Ascending aorta (tissue), 2 donors: ENCODE measurements at regions not wholly inside any gene's neighbourhood (a gene's known extent, or its start where the extent isn't known, plus 50 kb on each side); places are given as distances from the start of the nearest gene placed in this dataset.

ENCODE experiments used
- DNase-seq, 2 donors: peaks; one replicate each; pipeline ENCODE4 v3.0.0-alpha.2; 2019; ENCODE audit warnings: low spot score in 2 of 2
- H3K27ac ChIP-seq, 2 donors: fragments of 200-600 bp; sonication (generic); one replicate each; pipeline ENCODE4 v1.5.1; 2016 to 2017; ENCODE audit warnings: mild to moderate bottlenecking in 1 of 2
- H3K27me3 ChIP-seq: fragments of 200-600 bp; sonication (generic); one replicate; pipeline ENCODE4 v1.5.1; 2017
- H3K36me3 ChIP-seq, 2 donors: fragments of 200-600 bp; sonication (generic); one replicate each; pipeline ENCODE4 v1.5.1; 2016
- H3K4me1 ChIP-seq, 2 donors: fragments of 200-600 bp; sonication (generic); one replicate each; pipeline ENCODE4 v1.5.1; 2016 to 2017; ENCODE audit warnings: mild to moderate bottlenecking in 1 of 2
- H3K4me3 ChIP-seq, 2 donors: fragments of 200-600 bp; sonication (generic); one replicate each; pipeline ENCODE4 v1.5.1; 2016 to 2017; ENCODE audit warnings: mild to moderate bottlenecking in 1 of 2
- H3K9me3 ChIP-seq, 2 donors: fragments of 200-600 bp; sonication (generic); one replicate each; pipeline ENCODE4 v1.5.1; 2016
- intact Hi-C: fragments of 100-400 bp; cut with DNase I; formaldehyde crosslinking; loops from one replicate; pipeline ENCODE4 v1.15.1; 2023
- TF ChIP-seq, protein P1 (sequence below), 3 experiments: fragments of 200-600 bp in 2 of 3; fragments of 450-650 bp in 1 of 3; sonication (generic) in 2 of 3; IDR thresholded peaks; one replicate each; pipeline ENCODE4 v1.5.1; 2016 to 2019; ENCODE audit warnings: antibody characterized with exemption in 3 of 3, mild to moderate bottlenecking in 1 of 3, moderate library complexity in 1 of 3

DNA sequence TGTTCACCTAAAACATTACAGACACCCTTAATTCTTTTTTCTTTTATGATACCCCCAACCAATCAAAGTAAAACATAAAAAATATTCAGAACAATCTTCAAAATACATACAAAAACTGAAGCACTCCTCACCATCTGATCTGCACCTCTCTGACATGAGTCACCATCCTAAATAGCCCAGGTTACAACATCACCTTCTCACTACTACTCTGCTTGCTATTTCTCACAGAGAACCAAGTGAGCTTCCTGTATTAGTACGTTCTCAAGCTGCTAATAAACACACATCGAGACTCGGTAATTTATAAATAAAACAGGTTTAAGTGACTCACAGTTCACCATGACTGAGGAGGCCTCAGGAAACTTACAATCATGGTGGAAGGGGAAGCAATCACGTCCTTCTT, 183.5 kb downstream of the CBLN2 start:
- H3K36me3 ChIP-seq: no peaks in the 10 kb centered on the region
- intact Hi-C loops: no loop called here

DNA sequence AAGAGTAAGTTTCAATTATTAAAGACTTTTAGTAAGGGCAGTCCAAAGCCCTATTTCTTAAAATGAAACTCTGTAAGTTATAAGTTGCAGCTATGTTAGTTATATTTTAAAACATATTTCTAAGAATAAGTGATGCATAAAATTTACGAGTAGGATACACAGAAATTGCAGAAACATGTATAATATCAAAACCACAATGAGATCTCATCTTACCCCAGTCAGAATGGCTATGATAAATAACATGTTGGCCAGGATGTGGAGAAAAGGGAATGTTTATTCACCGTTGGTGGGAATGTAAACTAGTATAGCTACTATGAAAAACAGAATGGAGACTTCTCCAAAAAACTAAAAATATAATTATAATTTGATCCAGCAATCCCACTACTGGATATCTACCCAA, 201.2 kb downstream of the CBLN2 start:
- Histone ChIP-seq H3K36me3 (no peaks in the 10 kb centered on the region), H3K4me3 (no peak overlapping the region), H3K9me3 (no peaks in the 10 kb centered on the region), H3K4me1 (no peaks in the 10 kb centered on the region), H3K27ac (no peak overlapping the region), H3K27me3 (no peaks in the 10 kb centered on the region)
- TF ChIP-seq, protein P1, sequence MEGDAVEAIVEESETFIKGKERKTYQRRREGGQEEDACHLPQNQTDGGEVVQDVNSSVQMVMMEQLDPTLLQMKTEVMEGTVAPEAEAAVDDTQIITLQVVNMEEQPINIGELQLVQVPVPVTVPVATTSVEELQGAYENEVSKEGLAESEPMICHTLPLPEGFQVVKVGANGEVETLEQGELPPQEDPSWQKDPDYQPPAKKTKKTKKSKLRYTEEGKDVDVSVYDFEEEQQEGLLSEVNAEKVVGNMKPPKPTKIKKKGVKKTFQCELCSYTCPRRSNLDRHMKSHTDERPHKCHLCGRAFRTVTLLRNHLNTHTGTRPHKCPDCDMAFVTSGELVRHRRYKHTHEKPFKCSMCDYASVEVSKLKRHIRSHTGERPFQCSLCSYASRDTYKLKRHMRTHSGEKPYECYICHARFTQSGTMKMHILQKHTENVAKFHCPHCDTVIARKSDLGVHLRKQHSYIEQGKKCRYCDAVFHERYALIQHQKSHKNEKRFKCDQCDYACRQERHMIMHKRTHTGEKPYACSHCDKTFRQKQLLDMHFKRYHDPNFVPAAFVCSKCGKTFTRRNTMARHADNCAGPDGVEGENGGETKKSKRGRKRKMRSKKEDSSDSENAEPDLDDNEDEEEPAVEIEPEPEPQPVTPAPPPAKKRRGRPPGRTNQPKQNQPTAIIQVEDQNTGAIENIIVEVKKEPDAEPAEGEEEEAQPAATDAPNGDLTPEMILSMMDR (IDR thresholded peaks at IDR 0.05): no peak
- DNase-seq: no peak
- intact Hi-C loops: no loop called here

More for the DNA sequence above, 183.5 kb downstream of the CBLN2 start:
- no peak overlapping the region for H3K4me3 ChIP-seq
- DNase-seq: no peak
- no peak overlapping the region for H3K27ac ChIP-seq
- no peaks in the 10 kb centered on the region for H3K4me1 ChIP-seq
- TF ChIP-seq, protein P1 (IDR thresholded peaks at IDR 0.05): no peak
- H3K9me3 ChIP-seq: no peaks in the 10 kb centered on the region
- no peaks in the 10 kb centered on the region for H3K27me3 ChIP-seq

DNA sequence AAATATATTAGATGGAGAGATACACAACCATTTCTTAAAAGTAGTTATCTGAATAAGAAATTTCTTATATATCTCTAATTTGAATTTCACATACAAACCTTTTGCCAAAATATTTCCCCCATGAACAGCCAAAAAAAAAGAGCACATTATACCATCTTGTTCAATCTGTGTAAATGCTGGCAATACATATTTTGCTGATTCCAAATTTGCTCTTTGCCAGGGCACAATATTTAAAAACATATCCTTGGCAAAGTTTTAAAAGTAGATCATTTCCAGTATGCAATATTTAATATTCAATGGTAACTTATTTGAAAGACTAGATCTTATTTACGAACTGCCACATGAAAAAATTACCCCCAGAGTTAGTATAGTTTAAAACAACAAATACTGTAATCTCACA, 204.2 kb downstream of the CBLN2 start:
- no peak overlapping the region for H3K27ac ChIP-seq
- H3K4me3 ChIP-seq: no peak overlapping the region
- no peaks in the 10 kb centered on the region for H3K27me3 ChIP-seq
- no peaks in the 10 kb centered on the region for H3K36me3 ChIP-seq
- intact Hi-C loops: no loop called here
- H3K9me3 ChIP-seq: no peaks in the 10 kb centered on the region
- no peak for DNase-seq
- no peaks in the 10 kb centered on the region for H3K4me1 ChIP-seq
- TF ChIP-seq, protein P1 (IDR thresholded peaks at IDR 0.05): no peak

DNA sequence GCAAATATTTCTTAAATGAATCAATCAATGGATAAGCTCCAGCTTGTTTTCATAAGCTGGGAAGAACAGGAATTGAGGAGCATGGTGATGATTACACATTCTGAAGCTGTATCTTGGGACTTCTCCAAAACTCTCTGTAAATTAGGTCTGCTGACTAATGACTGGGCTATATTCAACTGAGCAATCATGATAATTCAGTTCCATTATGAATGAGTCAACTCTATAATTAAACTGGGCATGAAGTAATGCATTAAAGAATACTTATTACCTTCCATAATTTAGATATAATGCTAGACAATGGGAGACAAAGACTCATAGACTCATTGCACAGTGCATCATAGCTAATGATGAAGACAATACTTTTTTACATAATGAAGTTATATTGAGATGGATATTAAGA, 207.4 kb downstream of the CBLN2 start:
- H3K4me1 ChIP-seq: no peaks in the 10 kb centered on the region
- H3K36me3 ChIP-seq: no peaks in the 10 kb centered on the region
- DNase-seq: no peak
- H3K27me3 ChIP-seq: no peaks in the 10 kb centered on the region
- H3K4me3 ChIP-seq: no peak overlapping the region
- no peaks in the 10 kb centered on the region for H3K9me3 ChIP-seq
- H3K27ac ChIP-seq: no peak overlapping the region
- TF ChIP-seq, protein P1 (IDR thresholded peaks at IDR 0.05): no peak
- intact Hi-C loops: no loop called here

DNA sequence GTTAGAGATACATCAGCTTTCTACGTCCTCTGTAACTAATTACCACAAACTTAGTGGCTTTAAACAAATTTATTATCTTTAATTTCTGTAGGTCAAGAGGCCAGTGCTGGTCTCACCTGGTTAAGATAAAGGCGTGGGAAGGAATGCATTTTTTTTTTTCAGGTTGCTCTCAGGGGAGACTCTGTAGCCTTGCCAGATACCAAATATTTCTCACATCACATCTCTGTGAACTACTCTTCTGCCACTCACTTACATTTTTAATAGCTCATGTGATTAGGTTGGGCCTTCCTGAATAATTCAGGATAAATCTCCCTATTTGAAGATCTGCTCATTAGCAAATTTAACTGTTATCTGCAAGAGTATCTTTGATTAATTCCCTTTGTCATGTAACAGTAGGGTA, 214.6 kb downstream of the CBLN2 start:
- DNase-seq: no peak
- no peak overlapping the region for H3K27ac ChIP-seq
- intact Hi-C loops: no loop called here
- no peaks in the 10 kb centered on the region for H3K27me3 ChIP-seq
- TF ChIP-seq, protein P1 (IDR thresholded peaks at IDR 0.05): no peak
- H3K4me1 ChIP-seq: no peaks in the 10 kb centered on the region
- H3K36me3 ChIP-seq: no peaks in the 10 kb centered on the region
- H3K9me3 ChIP-seq: no peaks in the 10 kb centered on the region
- H3K4me3 ChIP-seq: no peak overlapping the region

DNA sequence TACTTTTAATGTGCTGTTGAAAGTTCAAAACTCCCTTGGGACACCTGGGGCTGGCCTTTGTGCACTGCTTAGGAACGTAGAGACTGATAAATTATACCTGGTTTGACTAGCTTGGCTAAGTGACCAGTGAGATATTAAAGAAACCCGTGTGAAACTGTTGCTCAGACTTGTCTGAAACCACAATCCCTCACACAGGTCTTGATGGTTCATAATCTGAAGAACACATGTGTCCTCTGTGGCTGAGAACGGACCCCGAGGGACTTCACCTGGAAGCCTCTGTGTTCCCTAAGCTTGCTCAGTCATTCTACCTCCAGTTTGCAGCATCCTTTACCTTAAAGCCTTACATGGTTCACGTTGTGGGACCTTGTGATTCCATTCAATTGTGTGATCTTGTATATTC, 218.8 kb downstream of the CBLN2 start:
- no peak for DNase-seq
- TF ChIP-seq, protein P1 (IDR thresholded peaks at IDR 0.05): no peak
- Histone ChIP-seq H3K4me1 (no peaks in the 10 kb centered on the region), H3K4me3 (no peak overlapping the region), H3K27me3 (no peaks in the 10 kb centered on the region), H3K27ac (no peak overlapping the region), H3K9me3 (no peaks in the 10 kb centered on the region), H3K36me3 (no peaks in the 10 kb centered on the region)
- intact Hi-C loops: no loop called here
